ENCODE measurements at regions not wholly inside any gene's neighbourhood (a gene's known extent, or its start where the extent isn't known, plus 50 kb on each side); places are given as distances from the start of the nearest gene placed in this dataset.

GRCh38 chr20:6384956-6385486 lies 262.2 kb upstream of the FERMT1 start:
- H3K9me2 ChIP-seq (replicated peaks; ENCODE audit: control insufficient read depth, low read length): no peaks in the 10 kb centered on the region
- no peaks in the 10 kb centered on the region for H3F3A ChIP-seq (ENCODE audit: control insufficient read depth, insufficient read depth)
- TF ChIP-seq EZH2phosphoT487 (IDR thresholded peaks at IDR 0.05; ENCODE audit: borderline replicate concordance, low read length) (no peak), CTCF (IDR thresholded peaks at IDR 0.05; ENCODE audit: low read depth, low read length, poor library complexity, severe bottlenecking) (no peak)
- no peak overlapping the region for H3K27ac ChIP-seq (ENCODE audit: low read depth, low read length)
- no peak overlapping the region for H3K4me2 ChIP-seq (ENCODE audit: low read length)
- 0 out of 2 replicates have a peak, but pooled peaks cover 4% of the 10 kb centered on the region for H3K9me3 ChIP-seq (ENCODE audit: control insufficient read depth, insufficient read depth, low read length)
- H3K79me2 ChIP-seq (ENCODE audit: control insufficient read depth, low read length): no peaks in the 10 kb centered on the region
- H3K27me3 ChIP-seq (ENCODE audit: control insufficient read depth, low read length): no peaks in the 10 kb centered on the region
- no peaks in the 10 kb centered on the region for H3K36me3 ChIP-seq (ENCODE audit: control insufficient read depth, low read length)
- no peaks in the 10 kb centered on the region for H3K4me1 ChIP-seq (ENCODE audit: control insufficient read depth, low read length)
- H4K20me1 ChIP-seq (ENCODE audit: control insufficient read depth, insufficient read depth, low read depth, low read length): no peaks in the 10 kb centered on the region
- no peak overlapping the region for H3K4me3 ChIP-seq (ENCODE audit: low read length)

- Histone ChIP-seq H3K27ac (ENCODE audit: low read depth, low read length) (no peak overlapping the region), H3K4me3 (ENCODE audit: low read length) (no peak overlapping the region), H3K27me3 (ENCODE audit: control insufficient read depth, low read length) (no peaks in the 10 kb centered on the region)
Measured at GRCh38 chr20:6384380-6384779, 261.6 kb upstream of the FERMT1 start.

GRCh38 chr20:6381887-6382286 lies 259.1 kb upstream of the FERMT1 start:
- no peaks in the 10 kb centered on the region for H3K27me3 ChIP-seq (ENCODE audit: control insufficient read depth, low read length)
- H3K79me2 ChIP-seq (ENCODE audit: control insufficient read depth, low read length): no peaks in the 10 kb centered on the region
- TF ChIP-seq CTCF (IDR thresholded peaks at IDR 0.05; ENCODE audit: low read depth, low read length, poor library complexity, severe bottlenecking): no peak
- no peak for TF ChIP-seq EZH2phosphoT487 (IDR thresholded peaks at IDR 0.05; ENCODE audit: borderline replicate concordance, low read length)
- no peaks in the 10 kb centered on the region for H3K4me1 ChIP-seq (ENCODE audit: control insufficient read depth, low read length)
- no peaks in the 10 kb centered on the region for H3F3A ChIP-seq (ENCODE audit: control insufficient read depth, insufficient read depth)
- H3K27ac ChIP-seq (ENCODE audit: low read depth, low read length): no peak overlapping the region
- H3K4me2 ChIP-seq (ENCODE audit: low read length): no peak overlapping the region
- H3K36me3 ChIP-seq (ENCODE audit: control insufficient read depth, low read length): no peaks in the 10 kb centered on the region
- H3K9me3 ChIP-seq (ENCODE audit: control insufficient read depth, insufficient read depth, low read length): no peaks in the 10 kb centered on the region
- H4K20me1 ChIP-seq (ENCODE audit: control insufficient read depth, insufficient read depth, low read depth, low read length): no peaks in the 10 kb centered on the region
- no peaks in the 10 kb centered on the region for H3K9me2 ChIP-seq (replicated peaks; ENCODE audit: control insufficient read depth, low read length)
- H3K4me3 ChIP-seq (ENCODE audit: low read length): no peak overlapping the region

More at GRCh38 chr20:6384380-6384779, 261.6 kb upstream of the FERMT1 start:
- Histone ChIP-seq H3K9me3 (ENCODE audit: control insufficient read depth, insufficient read depth, low read length) (0 out of 2 replicates have a peak, but pooled peaks cover 4% of the 10 kb centered on the region), H4K20me1 (ENCODE audit: control insufficient read depth, insufficient read depth, low read depth, low read length) (no peaks in the 10 kb centered on the region), H3F3A (ENCODE audit: control insufficient read depth, insufficient read depth) (no peaks in the 10 kb centered on the region), H3K36me3 (ENCODE audit: control insufficient read depth, low read length) (no peaks in the 10 kb centered on the region), H3K79me2 (ENCODE audit: control insufficient read depth, low read length) (no peaks in the 10 kb centered on the region), H3K9me2 (replicated peaks; ENCODE audit: control insufficient read depth, low read length) (no peaks in the 10 kb centered on the region), H3K4me1 (ENCODE audit: control insufficient read depth, low read length) (no peaks in the 10 kb centered on the region), H3K4me2 (ENCODE audit: low read length) (no peak overlapping the region)
- no peak for TF ChIP-seq EZH2phosphoT487 (IDR thresholded peaks at IDR 0.05; ENCODE audit: borderline replicate concordance, low read length)
- no peak for TF ChIP-seq CTCF (IDR thresholded peaks at IDR 0.05; ENCODE audit: low read depth, low read length, poor library complexity, severe bottlenecking)
